ENCODE measurements at regions not wholly inside any gene's neighbourhood (a gene's known extent, or its start where the extent isn't known, plus 50 kb on each side); places are given as distances from the start of the nearest gene placed in this dataset.
A peak's percentile ranks its signal among the peaks of the same experiment; 100 is the strongest.
"Not testable (repeated sequence)": the region's sequence is repeated elsewhere in the genome, so short reads cannot be mapped to it uniquely, and the experiment has no call there.

DNA sequence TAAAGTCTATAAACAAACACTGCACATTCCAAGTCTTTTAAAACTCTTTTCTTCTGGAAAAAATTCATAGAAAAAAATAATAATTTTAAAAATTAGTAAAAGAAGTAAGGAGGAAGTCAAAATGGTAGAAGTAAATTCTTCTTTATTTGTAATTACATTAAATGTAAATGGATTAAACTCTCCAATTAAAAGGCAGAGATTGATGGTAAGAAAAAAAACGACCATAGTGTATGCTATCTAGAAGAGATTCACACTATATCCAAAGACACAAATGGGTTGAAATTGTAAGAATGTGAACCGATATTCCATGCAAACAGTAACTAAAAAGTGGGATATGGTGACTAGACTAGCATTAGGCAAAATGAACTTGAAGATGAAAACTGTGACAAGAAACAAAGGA, 1196.1 kb upstream of the CDH2 start:
- TF ChIP-seq, protein P1, sequence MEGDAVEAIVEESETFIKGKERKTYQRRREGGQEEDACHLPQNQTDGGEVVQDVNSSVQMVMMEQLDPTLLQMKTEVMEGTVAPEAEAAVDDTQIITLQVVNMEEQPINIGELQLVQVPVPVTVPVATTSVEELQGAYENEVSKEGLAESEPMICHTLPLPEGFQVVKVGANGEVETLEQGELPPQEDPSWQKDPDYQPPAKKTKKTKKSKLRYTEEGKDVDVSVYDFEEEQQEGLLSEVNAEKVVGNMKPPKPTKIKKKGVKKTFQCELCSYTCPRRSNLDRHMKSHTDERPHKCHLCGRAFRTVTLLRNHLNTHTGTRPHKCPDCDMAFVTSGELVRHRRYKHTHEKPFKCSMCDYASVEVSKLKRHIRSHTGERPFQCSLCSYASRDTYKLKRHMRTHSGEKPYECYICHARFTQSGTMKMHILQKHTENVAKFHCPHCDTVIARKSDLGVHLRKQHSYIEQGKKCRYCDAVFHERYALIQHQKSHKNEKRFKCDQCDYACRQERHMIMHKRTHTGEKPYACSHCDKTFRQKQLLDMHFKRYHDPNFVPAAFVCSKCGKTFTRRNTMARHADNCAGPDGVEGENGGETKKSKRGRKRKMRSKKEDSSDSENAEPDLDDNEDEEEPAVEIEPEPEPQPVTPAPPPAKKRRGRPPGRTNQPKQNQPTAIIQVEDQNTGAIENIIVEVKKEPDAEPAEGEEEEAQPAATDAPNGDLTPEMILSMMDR (IDR thresholded peaks at IDR 0.05; ENCODE audit: insufficient read depth, low read depth, low read length, missing control alignments), result no peak
- no peak for DNase-seq (ENCODE audit: low read depth)
- no peak overlapping the region for H3K4me3 ChIP-seq (ENCODE audit: low read depth, low read length)

DNA sequence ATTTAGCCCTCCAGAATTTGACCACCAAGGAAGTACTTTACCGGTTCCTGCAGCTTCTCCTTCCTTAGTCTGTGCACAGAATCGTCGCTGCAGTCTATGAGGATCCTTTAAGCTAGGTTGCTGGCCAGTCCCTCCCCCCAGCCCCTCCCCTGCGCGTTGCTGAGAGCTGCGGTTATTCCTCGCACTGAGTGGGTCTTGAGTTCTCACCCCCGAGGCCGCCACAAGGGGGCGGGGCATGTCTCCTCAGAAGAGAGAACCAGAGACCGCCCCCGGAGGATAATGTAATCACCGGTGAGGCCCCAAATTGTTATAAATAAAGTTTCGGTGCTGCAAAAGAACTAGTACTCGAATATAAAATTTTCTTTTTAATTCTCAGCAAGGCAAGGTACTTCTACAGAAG, 1184.9 kb upstream of the CDH2 start:
- TF ChIP-seq, protein P1 (IDR thresholded peaks at IDR 0.05; ENCODE audit: insufficient read depth, low read depth, low read length, missing control alignments), result no peak
- no peak overlapping the region for H3K4me3 ChIP-seq (ENCODE audit: low read depth, low read length)
- peak; percentile 0 for DNase-seq (ENCODE audit: low read depth)

DNA sequence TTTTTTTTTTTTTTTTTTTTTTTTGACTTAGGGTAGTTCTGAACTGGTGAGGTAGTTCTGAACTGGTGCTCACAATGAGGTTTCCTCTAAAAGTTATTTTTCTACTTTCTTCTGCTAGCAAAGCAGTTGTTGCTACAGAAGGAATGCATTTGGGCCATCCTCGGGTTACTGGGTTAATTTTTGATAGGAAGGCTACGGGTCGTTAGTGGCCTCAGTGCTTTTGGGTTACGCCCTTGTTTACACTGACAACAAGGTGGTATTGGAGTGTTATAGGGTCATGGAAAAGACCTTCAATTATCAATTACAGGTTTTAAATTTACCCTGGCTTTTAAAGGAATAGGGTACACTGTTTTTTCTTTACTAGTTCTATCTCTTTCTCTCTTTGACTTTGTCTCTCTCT, 1183.7 kb upstream of the CDH2 start:
- DNase-seq (ENCODE audit: low read depth); H3K4me3 ChIP-seq (ENCODE audit: low read depth, low read length): not testable (repeated sequence)

DNA sequence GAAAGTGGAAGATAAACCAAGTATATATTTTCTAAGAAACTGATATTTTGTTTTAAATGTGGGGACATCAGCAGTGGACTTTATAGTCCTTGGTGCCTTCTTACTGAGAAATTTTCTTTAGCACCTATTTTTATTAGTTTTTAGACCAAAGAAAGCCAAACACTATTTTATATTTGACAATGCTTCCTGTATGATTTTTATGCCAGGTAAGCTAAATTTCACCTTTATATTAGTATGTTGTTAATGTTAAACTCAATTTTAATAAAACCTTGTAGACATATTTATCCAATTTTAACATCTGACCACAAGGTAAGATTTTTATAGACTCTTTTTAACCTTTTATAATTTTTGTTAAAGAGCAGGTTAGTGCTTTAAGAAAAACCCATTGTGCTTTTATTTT, 1182.3 kb upstream of the CDH2 start:
- not testable (repeated sequence) for DNase-seq (ENCODE audit: low read depth); H3K4me3 ChIP-seq (ENCODE audit: low read depth, low read length)

DNA sequence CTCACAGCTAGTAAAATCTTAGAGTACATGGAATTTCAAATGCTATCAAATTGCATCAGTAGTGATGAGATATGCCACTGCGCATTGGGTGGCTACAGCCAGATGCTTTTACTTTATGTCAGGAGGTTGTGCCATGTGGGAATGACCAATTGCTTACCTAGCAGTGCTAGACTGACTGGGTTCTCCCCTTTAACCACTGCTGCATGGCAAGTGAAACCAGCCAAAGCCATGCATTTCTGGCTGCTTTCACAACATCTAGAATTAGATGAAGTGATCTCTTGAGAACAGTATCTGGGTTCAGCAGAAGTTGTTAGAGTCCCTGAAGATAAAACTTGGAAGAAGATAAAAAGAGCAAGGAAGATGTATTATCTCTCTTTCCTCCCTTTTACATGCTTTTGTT, 1174.2 kb upstream of the CDH2 start:
- no peak overlapping the region for H3K4me3 ChIP-seq (ENCODE audit: low read depth, low read length)
- TF ChIP-seq, protein P1 (IDR thresholded peaks at IDR 0.05; ENCODE audit: insufficient read depth, low read depth, low read length, missing control alignments), result no peak
- no peak for DNase-seq (ENCODE audit: low read depth)

DNA sequence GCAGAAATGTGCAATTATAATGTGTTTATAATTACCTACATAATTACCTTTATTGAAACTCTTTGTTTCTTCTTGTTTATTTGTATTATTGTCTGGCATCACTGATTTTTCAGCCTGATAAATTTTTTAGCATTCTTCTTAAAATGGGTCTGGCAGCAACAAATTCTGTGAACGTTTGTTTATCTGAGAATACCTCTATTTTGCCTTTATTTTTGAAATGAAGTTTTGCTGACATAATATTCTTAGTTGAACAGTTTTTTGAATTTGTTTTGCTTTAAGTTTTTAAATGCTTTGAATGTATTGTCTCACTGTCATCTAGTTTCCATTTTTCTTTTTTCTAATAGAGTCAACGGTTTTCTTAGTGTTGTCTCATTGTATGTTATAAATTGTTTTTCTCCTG, 1152.0 kb upstream of the CDH2 start:
- no peak for DNase-seq (ENCODE audit: low read depth)
- H3K4me3 ChIP-seq (ENCODE audit: low read depth, low read length), result no peak overlapping the region
- TF ChIP-seq, protein P1 (IDR thresholded peaks at IDR 0.05; ENCODE audit: insufficient read depth, low read depth, low read length, missing control alignments), result no peak

DNA sequence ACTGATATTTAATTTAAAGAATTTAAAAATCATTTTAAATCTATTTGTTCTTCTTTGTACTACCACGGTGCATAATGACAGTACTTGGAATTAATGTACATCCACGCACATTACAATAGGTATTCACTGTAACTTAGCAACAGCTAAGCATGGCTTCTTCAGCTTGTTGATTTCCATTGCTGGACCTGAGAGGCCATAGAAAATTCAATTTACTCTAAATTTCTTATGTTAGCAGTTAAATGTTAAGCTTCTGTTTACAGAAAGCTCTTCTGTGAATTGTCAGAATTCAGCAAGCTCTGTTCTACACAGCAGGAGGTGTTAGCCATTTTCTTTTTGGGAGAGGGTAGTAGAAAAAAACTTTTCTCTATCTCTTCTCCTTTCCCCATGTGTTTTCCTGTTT, 1149.3 kb upstream of the CDH2 start:
- no peak overlapping the region for H3K4me3 ChIP-seq (ENCODE audit: low read depth, low read length)
- TF ChIP-seq, protein P1 (IDR thresholded peaks at IDR 0.05; ENCODE audit: insufficient read depth, low read depth, low read length, missing control alignments), result no peak
- DNase-seq (ENCODE audit: low read depth), result no peak

DNA sequence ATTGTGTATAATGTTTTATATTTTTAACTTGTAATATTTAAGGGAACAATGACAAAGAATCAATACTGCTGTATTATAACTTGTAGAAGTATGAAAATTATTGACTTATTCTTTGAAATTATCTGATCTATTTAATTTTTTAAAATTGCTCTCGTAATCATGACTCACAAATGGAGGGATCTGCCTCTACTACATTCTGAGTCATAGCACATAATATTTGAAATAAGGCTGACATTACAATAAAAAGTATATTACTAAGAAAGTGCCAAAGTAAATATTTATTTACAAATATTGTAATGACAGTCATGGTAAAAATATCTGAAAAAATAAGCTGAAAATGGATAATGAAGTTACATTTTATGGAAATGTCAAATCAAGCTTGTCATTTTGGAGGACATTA, 1144.6 kb upstream of the CDH2 start:
- DNase-seq (ENCODE audit: low read depth), result no peak
- TF ChIP-seq, protein P1 (IDR thresholded peaks at IDR 0.05; ENCODE audit: insufficient read depth, low read depth, low read length, missing control alignments), result no peak
- no peak overlapping the region for H3K4me3 ChIP-seq (ENCODE audit: low read depth, low read length)

Data from GM12865 (cell line).